Neural cell (in vitro differentiated cells): ENCODE measurements at regions not wholly inside any gene's neighbourhood (a gene's known extent, or its start where the extent isn't known, plus 50 kb on each side); places are given as distances from the start of the nearest gene placed in this dataset.
"Not testable (repeated sequence)": the region's sequence is repeated elsewhere in the genome, so short reads cannot be mapped to it uniquely, and the experiment has no call there.

ENCODE experiments used
- H2AFZ ChIP-seq: fragments of 200-600, 300-800 bp; sonication (generic), shearing (Covaris generic); 2 replicates; pipeline ENCODE4 v1.6.0; 2014; ENCODE audit warnings: low read depth, mild to moderate bottlenecking, antibody characterized with exemption, low read length, moderate library complexity
- H3F3A ChIP-seq: fragments of 200-600 bp; shearing (Covaris generic); 2 replicates; pipeline ENCODE4 v1.6.1; 2016; ENCODE audit warnings: mild to moderate bottlenecking, moderate library complexity, mixed read lengths, antibody characterized with exemption, low read length; ENCODE audit not compliant: insufficient read depth, poor library complexity, severe bottlenecking
- H3K27ac ChIP-seq: fragments of 200-600, 300-800 bp; sonication (generic), shearing (Covaris generic); 2 replicates; pipeline ENCODE4 v1.5.1; 2014; ENCODE audit warnings: mild to moderate bottlenecking, low read length, moderate library complexity
- H3K27me3 ChIP-seq: fragments of 300-800, 200-600 bp; sonication (generic), shearing (Covaris generic); 2 replicates; pipeline ENCODE4 v1.6.0; 2014; ENCODE audit warnings: mild to moderate bottlenecking, low read depth, low read length, moderate library complexity; ENCODE audit not compliant: insufficient read depth
- H3K36me3 ChIP-seq: fragments of 300-800, 200-600 bp; sonication (generic), shearing (Covaris generic); 2 replicates; pipeline ENCODE4 v1.5.1; 2014; ENCODE audit warnings: mild to moderate bottlenecking, antibody characterized with exemption, low read length, moderate library complexity; ENCODE audit not compliant: insufficient read depth
- H3K4me2 ChIP-seq: fragments of 300-800, 200-600 bp; sonication (generic), shearing (Covaris generic); 2 replicates; pipeline ENCODE4 v1.6.0; 2014; ENCODE audit warnings: mild to moderate bottlenecking, low read length
- H3K4me3 ChIP-seq: fragments of 300-800, 200-600 bp; sonication (generic), shearing (Covaris generic); 2 replicates; pipeline ENCODE4 v1.5.1; 2014; ENCODE audit warnings: mild to moderate bottlenecking, low read length, moderate library complexity
- H3K79me2 ChIP-seq: fragments of 200-600 bp; shearing (Covaris generic); replicated peaks from 2 replicates; pipeline ENCODE4 v1.6.0; 2014; ENCODE audit warnings: mild to moderate bottlenecking, low read length, moderate library complexity; ENCODE audit not compliant: insufficient read depth
- H3K9ac ChIP-seq: fragments of 300-800, 200-600 bp; sonication (generic), shearing (Covaris generic); 2 replicates; pipeline ENCODE4 v1.6.1; 2016; ENCODE audit warnings: mild to moderate bottlenecking, low read length, mixed read lengths
- H3K9me2 ChIP-seq: fragments of 200-600 bp; shearing (Covaris generic); 2 replicates; pipeline ENCODE4 v1.6.1; 2016; ENCODE audit warnings: mild to moderate bottlenecking, low read length, mixed read lengths; ENCODE audit not compliant: insufficient read depth
- H3K9me3 ChIP-seq: fragments of 200-600, 300-800 bp; sonication (generic), shearing (Covaris generic); 2 replicates; pipeline ENCODE4 v1.6.1; 2016; ENCODE audit warnings: mild to moderate bottlenecking, mixed run types, low read length, moderate library complexity, mixed read lengths
- H4K20me1 ChIP-seq: fragments of 200-600 bp; shearing (Covaris generic); 2 replicates; pipeline ENCODE4 v1.6.1; 2016; ENCODE audit warnings: mild to moderate bottlenecking, mixed run types; ENCODE audit not compliant: insufficient read depth
- RAD21 ChIP-seq: fragments of 450-650 bp; conservative IDR thresholded peaks from 2 replicates; pipeline ENCODE4 v1.6.1; 2014; ENCODE audit warnings: antibody characterized with exemption, mild to moderate bottlenecking, moderate library complexity
- SMC3 ChIP-seq: fragments of 450-650 bp; conservative IDR thresholded peaks from 2 replicates; pipeline ENCODE4 v1.6.1; 2014; ENCODE audit warnings: antibody characterized with exemption, mild to moderate bottlenecking, moderate library complexity; ENCODE audit not compliant: poor library complexity
- TF ChIP-seq, protein P1 (sequence below): fragments of 450-650 bp; IDR thresholded peaks from 2 replicates; pipeline ENCODE4 v1.5.1; 2014; ENCODE audit warnings: antibody characterized with exemption, mild to moderate bottlenecking, moderate library complexity; ENCODE audit not compliant: poor library complexity, severe bottlenecking

DNA sequence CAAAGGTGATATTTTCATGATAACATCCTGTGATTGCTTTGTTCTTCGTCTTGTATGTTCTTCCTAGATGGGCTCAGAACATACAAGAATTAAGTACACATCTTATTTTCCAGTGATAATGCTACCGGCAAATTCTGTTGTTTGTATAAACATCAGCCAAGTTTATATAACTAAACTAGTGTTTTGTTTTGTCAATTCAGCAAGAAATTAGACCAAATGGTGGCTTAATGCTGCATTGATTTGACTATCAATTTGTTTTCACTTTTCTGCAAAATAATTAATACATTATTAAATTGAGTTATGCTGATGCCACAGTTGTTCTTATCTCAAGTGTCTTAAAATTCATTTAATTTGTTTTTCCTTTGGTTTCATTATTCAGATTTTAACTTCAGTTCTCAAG, 177.7 kb downstream of the OR4F29 start:
- not testable (repeated sequence) for H2AFZ ChIP-seq, H3K27ac ChIP-seq, H3K36me3 ChIP-seq, H3K9me3 ChIP-seq, H3K9ac ChIP-seq, H3K79me2 ChIP-seq, H3K4me2 ChIP-seq, H3F3A ChIP-seq, H3K4me3 ChIP-seq, H4K20me1 ChIP-seq, H3K9me2 ChIP-seq, H3K27me3 ChIP-seq

DNA sequence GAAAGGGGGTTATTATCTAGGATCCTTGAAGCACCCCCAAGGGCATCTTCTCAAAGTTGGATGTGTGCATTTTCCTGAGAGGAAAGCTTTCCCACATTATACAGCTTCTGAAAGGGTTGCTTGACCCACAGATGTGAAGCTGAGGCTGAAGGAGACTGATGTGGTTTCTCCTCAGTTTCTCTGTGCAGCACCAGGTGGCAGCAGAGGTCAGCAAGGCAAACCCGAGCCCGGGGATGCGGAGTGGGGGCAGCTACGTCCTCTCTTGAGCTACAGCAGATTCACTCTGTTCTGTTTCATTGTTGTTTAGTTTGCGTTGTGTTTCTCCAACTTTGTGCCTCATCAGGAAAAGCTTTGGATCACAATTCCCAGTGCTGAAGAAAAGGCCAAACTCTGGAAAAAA, 183.7 kb downstream of the OR4F29 start:
- H3K9me2 ChIP-seq, H3K4me3 ChIP-seq, H3F3A ChIP-seq, H3K36me3 ChIP-seq, H4K20me1 ChIP-seq, H3K9me3 ChIP-seq, H3K79me2 ChIP-seq, H3K27me3 ChIP-seq, H3K9ac ChIP-seq, H2AFZ ChIP-seq, H3K27ac ChIP-seq, H3K4me2 ChIP-seq: not testable (repeated sequence)
- peak; percentile 83 for TF ChIP-seq RAD21
- TF ChIP-seq, protein P1, sequence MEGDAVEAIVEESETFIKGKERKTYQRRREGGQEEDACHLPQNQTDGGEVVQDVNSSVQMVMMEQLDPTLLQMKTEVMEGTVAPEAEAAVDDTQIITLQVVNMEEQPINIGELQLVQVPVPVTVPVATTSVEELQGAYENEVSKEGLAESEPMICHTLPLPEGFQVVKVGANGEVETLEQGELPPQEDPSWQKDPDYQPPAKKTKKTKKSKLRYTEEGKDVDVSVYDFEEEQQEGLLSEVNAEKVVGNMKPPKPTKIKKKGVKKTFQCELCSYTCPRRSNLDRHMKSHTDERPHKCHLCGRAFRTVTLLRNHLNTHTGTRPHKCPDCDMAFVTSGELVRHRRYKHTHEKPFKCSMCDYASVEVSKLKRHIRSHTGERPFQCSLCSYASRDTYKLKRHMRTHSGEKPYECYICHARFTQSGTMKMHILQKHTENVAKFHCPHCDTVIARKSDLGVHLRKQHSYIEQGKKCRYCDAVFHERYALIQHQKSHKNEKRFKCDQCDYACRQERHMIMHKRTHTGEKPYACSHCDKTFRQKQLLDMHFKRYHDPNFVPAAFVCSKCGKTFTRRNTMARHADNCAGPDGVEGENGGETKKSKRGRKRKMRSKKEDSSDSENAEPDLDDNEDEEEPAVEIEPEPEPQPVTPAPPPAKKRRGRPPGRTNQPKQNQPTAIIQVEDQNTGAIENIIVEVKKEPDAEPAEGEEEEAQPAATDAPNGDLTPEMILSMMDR, result peak; percentile 84
- peak; percentile 92 for TF ChIP-seq SMC3
